Mesodermal cell (in vitro differentiated cells): ENCODE measurements at regions not wholly inside any gene's neighbourhood (a gene's known extent, or its start where the extent isn't known, plus 50 kb on each side); places are given as distances from the start of the nearest gene placed in this dataset.

Experiments used
- H3K27ac ChIP-seq: 2 replicates; pipeline ENCODE4 v1.7.0; 2013; ENCODE audit warnings: mild to moderate bottlenecking, low read depth, low read length, moderate library complexity; ENCODE audit not compliant: severe bottlenecking
- H3K36me3 ChIP-seq: 2 replicates; pipeline ENCODE4 v1.7.1; 2013; ENCODE audit warnings: mild to moderate bottlenecking, low read length, moderate library complexity; ENCODE audit not compliant: control insufficient read depth, insufficient read depth
- H3K4me1 ChIP-seq: one replicate; pipeline ENCODE4 v1.7.1; 2013; ENCODE audit warnings: mild to moderate bottlenecking, low read length; ENCODE audit not compliant: insufficient read depth, control insufficient read depth, poor library complexity, severe bottlenecking
- H3K4me3 ChIP-seq: 2 replicates; pipeline ENCODE4 v1.7.0; 2013; ENCODE audit warnings: low read length, control low read depth, mild to moderate bottlenecking; ENCODE audit not compliant: insufficient read depth, poor library complexity, severe bottlenecking; ENCODE audit errors: extremely low read depth
- H3K9me3 ChIP-seq: 2 replicates; pipeline ENCODE4 v1.7.1; 2013; ENCODE audit warnings: mild to moderate bottlenecking, low read length, moderate library complexity; ENCODE audit not compliant: control insufficient read depth
- WGBS, 2 experiments: methylation state at CpG; one replicate each; pipeline ENCODE4 v1.1.5; 2013; ENCODE audit warnings: missing lambda C conversion rate in 2 of 2; ENCODE audit not compliant: insufficient coverage in 2 of 2; 5-methylcytosine and 5-hydroxymethylcytosine counted together

- H3K9me3 ChIP-seq: no peaks in the 10 kb centered on the region
- H3K4me3 ChIP-seq: no peak overlapping the region
- H3K36me3 ChIP-seq: no peaks in the 10 kb centered on the region
- no peaks in the 10 kb centered on the region for H3K4me1 ChIP-seq
- WGBS, 2 experiments: 89 to 94% methylated on average over 9 of the region's 9 CpGs
- no peak overlapping the region for H3K27ac ChIP-seq
Measured at GRCh38 chr3:13146643-13147143, 73.5 kb upstream of the IQSEC1 start.

GRCh38 chr3:13145826-13146642, 72.8 kb upstream of the IQSEC1 start:
- H3K4me3 ChIP-seq: no peak overlapping the region
- 81 to 84% methylated on average over 15 to 16 of the region's 16 CpGs for WGBS, 2 experiments
- H3K36me3 ChIP-seq: no peaks in the 10 kb centered on the region
- H3K27ac ChIP-seq: no peak overlapping the region
- no peaks in the 10 kb centered on the region for H3K9me3 ChIP-seq
- H3K4me1 ChIP-seq: no peaks in the 10 kb centered on the region

GRCh38 chr3:13145131-13145825, 72.0 kb upstream of the IQSEC1 start:
- WGBS, 2 experiments: 71 to 81% methylated on average over 9 to 12 of the region's 14 CpGs

DNA sequence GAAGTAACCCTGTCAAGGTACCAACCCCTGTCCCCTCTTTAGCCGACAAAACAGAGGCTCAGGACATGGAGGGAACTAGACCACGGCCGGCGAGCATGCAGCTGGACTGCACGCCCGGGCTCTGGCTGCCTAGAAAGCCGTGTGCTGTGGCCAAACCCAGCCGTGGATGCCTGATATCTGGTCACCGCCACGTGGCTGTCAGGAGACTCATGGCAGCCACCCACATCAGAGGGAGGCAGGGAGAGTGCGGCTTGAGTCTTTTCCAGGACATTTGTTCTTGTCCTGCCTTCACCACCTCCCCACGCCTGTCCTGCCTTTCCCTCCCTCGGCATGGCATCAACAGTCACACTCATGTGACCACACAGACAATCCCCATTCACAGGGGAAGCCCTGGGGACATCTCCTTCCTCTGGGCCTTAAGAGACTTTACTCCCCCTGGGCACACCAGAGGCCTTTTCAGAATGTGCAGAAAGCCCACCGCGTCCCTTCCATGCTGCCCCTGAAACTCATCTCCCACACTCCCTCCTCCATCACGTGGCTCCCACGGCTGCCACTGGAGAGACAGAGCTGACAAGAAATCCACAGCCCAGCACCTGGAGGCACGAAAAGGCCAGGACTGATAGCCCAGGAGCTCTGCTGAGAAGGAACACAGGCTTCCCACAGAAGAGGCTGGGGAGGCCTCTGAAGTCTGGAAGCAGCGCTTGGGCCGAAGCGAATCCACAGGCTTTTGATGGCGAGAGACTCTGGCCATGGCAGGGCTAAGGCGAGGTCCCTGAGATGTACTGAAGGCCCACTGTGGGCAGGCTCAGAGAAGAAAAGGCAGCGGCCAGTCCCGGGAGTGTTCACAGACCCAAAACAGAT, 71.2 kb upstream of the IQSEC1 start:
- 89 to 90% methylated on average over 22 to 25 of the region's 25 CpGs for WGBS, 2 experiments
- Histone ChIP-seq H3K9me3 (no peaks in the 10 kb centered on the region), H3K4me3 (no peak overlapping the region), H3K36me3 (no peaks in the 10 kb centered on the region), H3K27ac (no peak overlapping the region), H3K4me1 (no peaks in the 10 kb centered on the region)

More at GRCh38 chr3:13145131-13145825, 72.0 kb upstream of the IQSEC1 start:
- H3K27ac ChIP-seq: no peak overlapping the region
- H3K36me3 ChIP-seq: no peaks in the 10 kb centered on the region
- no peaks in the 10 kb centered on the region for H3K4me1 ChIP-seq
- H3K9me3 ChIP-seq: no peaks in the 10 kb centered on the region
- H3K4me3 ChIP-seq: no peak overlapping the region

DNA sequence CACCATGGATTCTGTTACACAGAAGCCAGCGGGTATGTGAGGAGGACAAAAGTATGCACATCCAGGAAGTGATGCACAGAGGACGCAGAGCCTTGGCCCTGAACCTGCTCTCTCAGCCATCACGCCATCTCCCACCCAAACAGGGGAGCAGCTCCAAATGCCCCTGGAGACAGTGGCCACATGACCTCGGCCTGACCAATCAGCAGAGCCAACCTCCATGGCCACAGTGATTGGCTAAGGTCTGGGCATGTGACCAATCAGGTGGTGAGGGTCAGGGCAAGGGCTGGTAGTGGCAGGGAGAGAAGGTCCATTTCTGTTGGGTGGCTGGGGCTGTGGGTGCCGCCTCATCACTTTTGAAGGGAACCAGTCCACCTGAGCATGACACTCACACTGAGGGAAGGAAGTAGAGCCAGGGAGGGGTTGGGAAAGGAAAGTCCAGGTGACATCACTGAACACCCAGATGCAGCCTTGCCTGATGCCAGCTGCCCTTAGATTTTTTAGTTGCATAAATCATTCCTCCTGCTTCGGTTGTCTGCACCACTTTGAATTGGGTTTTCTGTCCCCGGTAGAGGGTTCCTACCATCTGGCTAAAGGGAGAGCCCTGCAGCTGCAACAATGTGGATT, 70.3 kb upstream of the IQSEC1 start:
- Histone ChIP-seq H3K36me3 (no peaks in the 10 kb centered on the region), H3K4me3 (no peak overlapping the region), H3K9me3 (no peaks in the 10 kb centered on the region), H3K27ac (no peak overlapping the region), H3K4me1 (no peaks in the 10 kb centered on the region)
- 96 to 97% methylated on average over 7 of the region's 7 CpGs for WGBS, 2 experiments

GRCh38 chr3:13142552-13143380, 69.5 kb upstream of the IQSEC1 start:
- no peaks in the 10 kb centered on the region for H3K36me3 ChIP-seq
- H3K4me3 ChIP-seq: no peak overlapping the region
- WGBS, 2 experiments: 79 to 88% methylated on average over 7 to 8 of the region's 9 CpGs
- no peaks in the 10 kb centered on the region for H3K9me3 ChIP-seq
- H3K4me1 ChIP-seq: no peaks in the 10 kb centered on the region
- H3K27ac ChIP-seq: no peak overlapping the region

DNA sequence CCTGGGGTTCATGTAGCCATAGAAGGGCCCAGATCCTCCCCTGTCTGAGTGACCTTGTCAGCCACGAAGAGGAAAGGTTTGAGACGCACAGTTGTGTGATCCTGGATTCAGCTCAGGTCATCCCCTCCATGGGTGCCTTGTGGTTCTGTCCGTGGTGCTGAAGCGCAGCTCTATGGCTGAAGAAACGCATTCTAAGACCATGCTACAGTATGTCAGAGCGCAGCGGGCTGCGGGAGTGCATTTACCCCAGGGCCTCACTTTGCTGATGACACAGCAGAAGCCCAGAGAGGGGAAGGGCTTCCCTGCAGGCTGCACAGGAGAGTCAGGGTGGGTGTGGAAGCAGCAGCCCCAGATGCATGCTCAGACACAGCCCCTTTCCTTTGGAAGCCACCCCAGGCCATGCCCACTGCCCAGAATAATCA, 68.8 kb upstream of the IQSEC1 start:
- no peaks in the 10 kb centered on the region for H3K36me3 ChIP-seq
- no peak overlapping the region for H3K4me3 ChIP-seq
- 26 to 33% methylated on average over 7 to 8 of the region's 8 CpGs for WGBS, 2 experiments
- H3K4me1 ChIP-seq: no peaks in the 10 kb centered on the region
- H3K9me3 ChIP-seq: no peaks in the 10 kb centered on the region
- no peak overlapping the region for H3K27ac ChIP-seq

DNA sequence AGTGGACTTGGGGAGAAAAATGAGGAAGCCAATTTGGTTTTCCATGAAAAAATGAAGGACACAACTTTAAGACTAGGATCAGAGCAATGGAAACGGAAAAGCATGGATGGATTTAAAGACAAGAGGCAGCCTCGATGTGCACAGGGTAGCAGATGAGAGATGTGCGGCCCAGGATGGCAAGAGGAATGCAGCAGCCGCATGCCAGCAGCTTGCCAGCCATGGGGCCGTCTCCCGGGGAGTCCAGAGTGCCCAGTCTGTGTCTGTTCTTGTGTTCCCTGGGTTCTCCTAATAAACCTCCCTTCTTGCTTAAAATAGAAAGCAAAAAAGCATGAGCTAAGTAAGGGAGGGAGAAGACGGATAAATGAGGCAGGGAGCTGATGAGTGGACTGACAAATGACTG, 68.0 kb upstream of the IQSEC1 start:
- 87 to 96% methylated on average over 6 to 7 of the region's 7 CpGs for WGBS, 2 experiments

DNA sequence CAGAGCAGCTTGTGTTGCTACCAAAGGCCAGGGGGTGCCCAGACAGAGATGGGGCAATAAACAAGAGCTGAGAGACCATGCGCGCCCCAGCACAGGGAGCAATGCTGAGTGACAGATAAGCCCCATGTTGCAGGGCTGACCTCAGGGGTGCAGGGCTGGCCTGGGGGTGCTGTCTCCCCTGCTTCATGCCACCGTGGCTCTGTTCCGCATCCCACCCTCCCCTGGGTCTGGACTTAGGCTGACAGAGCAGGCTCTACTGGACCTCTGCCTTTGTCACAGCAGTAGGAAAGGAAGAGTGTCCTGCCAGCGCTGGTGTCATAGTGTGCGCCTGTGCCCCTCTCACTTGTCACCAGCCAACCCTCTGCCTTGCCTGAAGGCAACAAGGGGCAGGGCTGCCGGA, 67.4 kb upstream of the IQSEC1 start:
- no peak overlapping the region for H3K27ac ChIP-seq
- no peaks in the 10 kb centered on the region for H3K36me3 ChIP-seq
- no peaks in the 10 kb centered on the region for H3K4me1 ChIP-seq
- no peaks in the 10 kb centered on the region for H3K9me3 ChIP-seq
- WGBS, 2 experiments: 87 to 97% methylated on average over 5 to 7 of the region's 7 CpGs
- H3K4me3 ChIP-seq: no peak overlapping the region

More for the DNA sequence above, 68.0 kb upstream of the IQSEC1 start:
- no peaks in the 10 kb centered on the region for H3K36me3 ChIP-seq
- H3K27ac ChIP-seq: no peak overlapping the region
- H3K4me1 ChIP-seq: no peaks in the 10 kb centered on the region
- no peaks in the 10 kb centered on the region for H3K9me3 ChIP-seq
- H3K4me3 ChIP-seq: no peak overlapping the region
